HepG2 (cell line): ENCODE measurements at regions not wholly inside any gene's neighbourhood (a gene's known extent, or its start where the extent isn't known, plus 50 kb on each side); places are given as distances from the start of the nearest gene placed in this dataset.
"Not testable (repeated sequence)": the region's sequence is repeated elsewhere in the genome, so short reads cannot be mapped to it uniquely, and the experiment has no call there.

ENCODE experiments used
- ATAC-seq: fragments of 200-7000 bp; cut with Tn5 transposase; 3 replicates; pipeline ENCODE4 v1.9.1; 2020; ENCODE audit warnings: mild to moderate bottlenecking, moderate library complexity
- BruUV-seq: library from RNA; stranded (reverse); fragments of 400-500 nt; replicated peaks from 2 replicates; lab custom pipeline; 2021; lab: Mats Ljungman, UMichigan
- CTCF ChIA-PET: fragments of 300-600 bp; formaldehyde crosslinking; extraction: SDS; loops from one replicate; lab custom pipeline; 2021; ENCODE audit warnings: low total read pairs, inconsistent platforms, low intra/inter-chr PET ratio; lab: Yijun Ruan, JAX
- POLR2A ChIA-PET: fragments of 350-600 bp; sonication (Branson Sonifier 250); formaldehyde crosslinking; loops from one replicate; lab custom pipeline; 2020; ENCODE audit warnings: antibody characterized with exemption, inconsistent platforms; lab: Yijun Ruan, JAX
- DNase-seq: peaks from one replicate; pipeline ENCODE4 v3.0.0-alpha.2; 2015; ENCODE audit warnings: low spot score
- FAIRE-seq: peaks from 3 replicates; lab custom pipeline; 2011; peaks lifted over from hg19 to GRCh38; lab: Jason Lieb, UNC
- H2AFZ ChIP-seq: one replicate; pipeline ENCODE4 v1.6.1; 2011; ENCODE audit warnings: low read length, inconsistent platforms
- H3K27ac ChIP-seq: fragments of 300-600 bp; 3 replicates; pipeline ENCODE4 v1.8.0; 2011; ENCODE audit warnings: mixed run types, mild to moderate bottlenecking, mixed read lengths, low read length, inconsistent platforms; ENCODE audit not compliant: insufficient read depth; ENCODE audit errors: extremely low read length
- H3K27me3 ChIP-seq, 2 experiments: fragments of 200-600 bp in 1 of 2; 2 replicates in 1 of 2; 3 replicates in 1 of 2; pipeline versions ENCODE4 v1.6.0 to v1.8.0; 2011; ENCODE audit warnings: low read length in 2 of 2, mild to moderate bottlenecking in 2 of 2, moderate library complexity in 2 of 2, inconsistent platforms in 1 of 2; ENCODE audit not compliant: insufficient read depth in 2 of 2, control insufficient read depth in 1 of 2
- H3K36me3 ChIP-seq, 2 experiments: fragments of 200-600 bp in 1 of 2; replicated peaks in 1 of 2; 2 replicates in 1 of 2; 3 replicates in 1 of 2; pipeline versions ENCODE4 v1.5.1 to v1.8.0; 2011; ENCODE audit warnings: low read length in 2 of 2, inconsistent platforms in 1 of 2; ENCODE audit not compliant: insufficient read depth in 2 of 2, control insufficient read depth in 1 of 2
- H3K4me1 ChIP-seq: 2 replicates; pipeline ENCODE4 v1.5.1; 2012; ENCODE audit warnings: low read length, inconsistent platforms; ENCODE audit not compliant: insufficient read depth
- H3K4me2 ChIP-seq: 2 replicates; pipeline ENCODE4 v1.6.0; 2011; ENCODE audit warnings: low read depth, low read length, inconsistent platforms
- H3K4me3 ChIP-seq, 3 experiments: fragments of 200-600 bp in 1 of 3; sonication (generic), shearing (Covaris generic) in 1 of 3; replicated peaks in 1 of 3; 2 replicates each; pipeline ENCODE4 v1.5.1; 2011 to 2016; ENCODE audit warnings: low read length in 3 of 3, inconsistent platforms in 2 of 3, low read depth in 2 of 3, mild to moderate bottlenecking in 2 of 3, control low read depth in 1 of 3, mixed read lengths in 1 of 3; ENCODE audit not compliant: insufficient read depth in 1 of 3
- H3K79me2 ChIP-seq: one replicate; pipeline ENCODE4 v1.6.1; 2011; ENCODE audit warnings: low read length, inconsistent platforms; ENCODE audit not compliant: insufficient read depth
- H3K9ac ChIP-seq: 2 replicates; pipeline ENCODE4 v1.6.0; 2011; ENCODE audit warnings: mild to moderate bottlenecking, low read depth, low read length, inconsistent platforms; ENCODE audit not compliant: insufficient read depth
- H3K9me3 ChIP-seq: 2 replicates; pipeline ENCODE4 v1.5.1; 2012; ENCODE audit warnings: mild to moderate bottlenecking, low read length
- H4K20me1 ChIP-seq: 2 replicates; pipeline ENCODE4 v1.6.0; 2011; ENCODE audit warnings: inconsistent platforms, mild to moderate bottlenecking, low read length, moderate library complexity; ENCODE audit not compliant: insufficient read depth
- STAG1 ChIP-seq: sonication (generic); formaldehyde crosslinking; IDR thresholded peaks from 2 replicates; pipeline ENCODE4 v1.4.0; 2020; ENCODE audit warnings: missing genetic modification reagents
- WGBS: methylation state at CpG from one replicate; pipeline ENCODE4 v1.1.6; 2017; ENCODE audit warnings: low lambda C conversion rate; 5-methylcytosine and 5-hydroxymethylcytosine counted together
- in situ Hi-C: cut with HindIII; loops from 2 replicates; pipeline ENCODE4 v1.10.0; 2017; ENCODE audit warnings: low pct_unique_long_range_greater_than_20kb; ENCODE audit not compliant: extremely low pct_ligation_motif_present
- intact Hi-C: fragments of 100-400 bp; cut with micrococcal nuclease; formaldehyde crosslinking; loops from one replicate; pipeline ENCODE4 v1.10.0; 2022; ENCODE audit not compliant: unreplicated experiment
- TF ChIP-seq, protein P1 (sequence below): sonication (generic); formaldehyde crosslinking; IDR thresholded peaks from 2 replicates; pipeline ENCODE4 v1.5.0; 2020; ENCODE audit warnings: mild to moderate bottlenecking, missing genetic modification reagents, moderate library complexity

GRCh38 chr4:9695994-9696393, 85.4 kb upstream of the DRD5 start:
- FAIRE-seq, H3K27me3 ChIP-seq, ATAC-seq, H3K79me2 ChIP-seq, H3K9me3 ChIP-seq, H3K4me1 ChIP-seq, H3K9ac ChIP-seq, BruUV-seq, DNase-seq, H3K4me2 ChIP-seq, H2AFZ ChIP-seq, H3K27ac ChIP-seq, POLR2A ChIA-PET, H3K4me3 ChIP-seq, in situ Hi-C loops, intact Hi-C loops, H4K20me1 ChIP-seq, CTCF ChIA-PET, H3K36me3 ChIP-seq: not testable (repeated sequence)
- TF ChIP-seq, protein P1, sequence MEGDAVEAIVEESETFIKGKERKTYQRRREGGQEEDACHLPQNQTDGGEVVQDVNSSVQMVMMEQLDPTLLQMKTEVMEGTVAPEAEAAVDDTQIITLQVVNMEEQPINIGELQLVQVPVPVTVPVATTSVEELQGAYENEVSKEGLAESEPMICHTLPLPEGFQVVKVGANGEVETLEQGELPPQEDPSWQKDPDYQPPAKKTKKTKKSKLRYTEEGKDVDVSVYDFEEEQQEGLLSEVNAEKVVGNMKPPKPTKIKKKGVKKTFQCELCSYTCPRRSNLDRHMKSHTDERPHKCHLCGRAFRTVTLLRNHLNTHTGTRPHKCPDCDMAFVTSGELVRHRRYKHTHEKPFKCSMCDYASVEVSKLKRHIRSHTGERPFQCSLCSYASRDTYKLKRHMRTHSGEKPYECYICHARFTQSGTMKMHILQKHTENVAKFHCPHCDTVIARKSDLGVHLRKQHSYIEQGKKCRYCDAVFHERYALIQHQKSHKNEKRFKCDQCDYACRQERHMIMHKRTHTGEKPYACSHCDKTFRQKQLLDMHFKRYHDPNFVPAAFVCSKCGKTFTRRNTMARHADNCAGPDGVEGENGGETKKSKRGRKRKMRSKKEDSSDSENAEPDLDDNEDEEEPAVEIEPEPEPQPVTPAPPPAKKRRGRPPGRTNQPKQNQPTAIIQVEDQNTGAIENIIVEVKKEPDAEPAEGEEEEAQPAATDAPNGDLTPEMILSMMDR = peak; percentile 65
- TF ChIP-seq STAG1 (CRISPR knock-in tag) = peak; percentile 63
- 5% methylated on average over 4 of the region's 4 CpGs for WGBS

GRCh38 chr4:9696561-9696960, 84.9 kb upstream of the DRD5 start:
- H3K9me3 ChIP-seq, in situ Hi-C loops, intact Hi-C loops, H3K27ac ChIP-seq, H3K4me1 ChIP-seq, POLR2A ChIA-PET, H3K4me3 ChIP-seq, H2AFZ ChIP-seq, CTCF ChIA-PET, BruUV-seq, H3K36me3 ChIP-seq, H4K20me1 ChIP-seq, H3K79me2 ChIP-seq, H3K27me3 ChIP-seq, ATAC-seq, FAIRE-seq, DNase-seq, H3K4me2 ChIP-seq, H3K9ac ChIP-seq: not testable (repeated sequence)
- WGBS = 21% methylated on average over 5 of the region's 5 CpGs

DNA sequence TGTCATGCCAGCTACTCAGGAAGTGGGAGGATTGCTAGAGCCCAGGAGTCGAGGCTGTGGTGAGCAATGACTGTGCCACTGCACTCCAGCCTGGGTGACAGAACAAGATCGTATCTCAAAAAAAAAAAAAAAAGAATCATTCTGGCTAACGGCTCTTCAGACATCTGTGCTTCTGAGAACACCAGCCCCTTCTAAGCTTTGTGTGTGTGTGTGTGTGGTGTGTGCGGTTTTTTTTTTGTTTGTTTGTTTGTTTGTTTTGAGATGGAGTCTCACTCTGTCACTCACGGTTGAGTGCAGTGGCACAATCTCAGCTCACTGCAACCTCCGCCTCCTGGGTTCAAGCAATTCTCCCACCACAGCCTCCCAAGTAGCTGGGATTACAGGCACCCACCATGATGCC, 79.4 kb upstream of the DRD5 start:
- H3K27ac ChIP-seq, ATAC-seq, CTCF ChIA-PET, POLR2A ChIA-PET, H3K27me3 ChIP-seq, H3K79me2 ChIP-seq, H2AFZ ChIP-seq, H3K4me3 ChIP-seq, BruUV-seq, H3K9ac ChIP-seq, FAIRE-seq, H3K4me2 ChIP-seq, DNase-seq, H3K36me3 ChIP-seq, H4K20me1 ChIP-seq, H3K9me3 ChIP-seq, H3K4me1 ChIP-seq: not testable (repeated sequence)
- 33% methylated on average over 6 of the region's 6 CpGs for WGBS
- in situ Hi-C loops = loop anchor here (10.0 kb wide), 1 partner anchor 313 kb away; no protein-coding TSS in a partner anchor
- intact Hi-C loops = loop anchor here (5.0 kb wide), 1 partner anchor 360 kb away; no protein-coding TSS in a partner anchor
